ENCODE measurements at regions not wholly inside any gene's neighbourhood (a gene's known extent, or its start where the extent isn't known, plus 50 kb on each side); places are given as distances from the start of the nearest gene placed in this dataset.

DNA sequence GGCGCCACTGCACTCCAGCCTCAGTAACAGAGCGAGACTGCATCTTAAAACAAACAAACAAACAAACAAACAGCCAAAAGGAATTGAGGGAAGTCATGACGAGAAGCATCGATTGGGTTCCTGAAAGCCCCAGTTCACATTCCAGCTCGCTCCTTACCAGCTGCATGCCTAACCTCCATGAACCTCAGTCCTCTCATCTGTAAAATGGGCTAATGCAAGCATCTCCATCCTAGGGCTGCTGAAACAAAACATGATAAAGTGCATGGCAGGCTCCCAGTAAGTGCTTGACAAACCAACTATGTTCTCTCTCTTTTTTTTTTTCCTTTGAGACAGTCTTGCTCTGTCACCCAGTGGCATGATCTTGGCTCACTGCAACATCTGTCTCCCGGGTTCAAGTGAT is 79.7 kb upstream of the DISP3 start:
- H3K4me1 ChIP-seq (ENCODE audit: control insufficient read depth, low read depth, low read length) = no peaks in the 10 kb centered on the region
- no peaks in the 10 kb centered on the region for H3K9me3 ChIP-seq (ENCODE audit: control insufficient read depth, low read depth, low read length)
- H3K27me3 ChIP-seq (ENCODE audit: control insufficient read depth, insufficient read depth, low read length) = no peaks in the 10 kb centered on the region
- H3K27ac ChIP-seq (ENCODE audit: low read length) = no peak overlapping the region
- H3K4me3 ChIP-seq (ENCODE audit: low read length) = no peak overlapping the region
- H3K9ac ChIP-seq (ENCODE audit: low read length) = no peak overlapping the region
- H3K36me3 ChIP-seq (ENCODE audit: control insufficient read depth, low read depth, low read length) = no peaks in the 10 kb centered on the region

- no peaks in the 10 kb centered on the region for H3K4me1 ChIP-seq (ENCODE audit: control insufficient read depth, low read depth, low read length)
- H3K27me3 ChIP-seq (ENCODE audit: control insufficient read depth, insufficient read depth, low read length) = no peaks in the 10 kb centered on the region
- H3K9me3 ChIP-seq (ENCODE audit: control insufficient read depth, low read depth, low read length) = no peaks in the 10 kb centered on the region
- no peak overlapping the region for H3K27ac ChIP-seq (ENCODE audit: low read length)
- no peak overlapping the region for H3K4me3 ChIP-seq (ENCODE audit: low read length)
- H3K36me3 ChIP-seq (ENCODE audit: control insufficient read depth, low read depth, low read length) = no peaks in the 10 kb centered on the region
- no peak overlapping the region for H3K9ac ChIP-seq (ENCODE audit: low read length)
Observed at GRCh38 chr1:11400155-11400554, 78.8 kb upstream of the DISP3 start.

DNA sequence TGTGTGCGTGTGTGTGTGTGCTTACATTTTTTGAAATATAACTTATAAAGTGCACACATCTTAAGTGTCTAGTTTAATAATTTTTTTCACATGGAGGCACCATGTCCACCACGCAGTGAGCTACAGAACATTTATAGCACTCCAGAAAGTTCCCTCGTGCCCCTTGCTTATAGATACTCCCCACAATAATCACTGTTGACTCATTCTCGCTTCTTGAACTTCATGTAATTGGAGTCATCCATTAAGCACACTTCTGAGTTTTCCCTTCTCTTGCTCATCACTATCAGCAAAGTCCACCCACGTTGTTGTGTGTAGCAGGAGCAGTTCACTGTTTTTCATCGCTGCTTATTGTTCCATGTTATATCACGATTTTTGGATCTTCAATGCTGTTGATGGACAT is 78.4 kb upstream of the DISP3 start:
- H3K27me3 ChIP-seq (ENCODE audit: control insufficient read depth, insufficient read depth, low read length) = no peaks in the 10 kb centered on the region
- H3K9me3 ChIP-seq (ENCODE audit: control insufficient read depth, low read depth, low read length) = no peaks in the 10 kb centered on the region
- no peak overlapping the region for H3K27ac ChIP-seq (ENCODE audit: low read length)
- H3K36me3 ChIP-seq (ENCODE audit: control insufficient read depth, low read depth, low read length) = no peaks in the 10 kb centered on the region
- no peaks in the 10 kb centered on the region for H3K4me1 ChIP-seq (ENCODE audit: control insufficient read depth, low read depth, low read length)
- H3K4me3 ChIP-seq (ENCODE audit: low read length) = no peak overlapping the region
- H3K9ac ChIP-seq (ENCODE audit: low read length) = no peak overlapping the region

DNA sequence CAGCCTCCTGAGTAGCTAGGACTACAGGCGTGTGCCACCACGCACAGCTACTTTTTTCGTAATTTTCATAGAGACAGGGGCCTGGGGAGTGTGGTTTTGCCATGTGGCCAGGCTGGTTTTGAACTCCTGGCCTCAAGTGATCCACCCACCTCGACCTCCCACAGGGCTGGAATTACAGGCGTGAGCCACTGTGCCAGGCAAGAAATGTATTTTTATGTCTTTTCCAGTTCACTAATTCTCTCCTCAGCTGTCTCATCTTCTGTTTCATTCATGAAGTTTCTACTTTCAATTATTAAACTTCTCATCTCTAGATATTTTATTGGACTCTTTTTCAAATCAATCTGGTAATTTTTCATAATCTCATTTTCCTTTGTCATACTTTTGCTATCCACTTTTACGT is 72.1 kb upstream of the DISP3 start:
- Histone ChIP-seq H3K36me3 (ENCODE audit: control insufficient read depth, low read depth, low read length) (no peaks in the 10 kb centered on the region), H3K9ac (ENCODE audit: low read length) (no peak overlapping the region), H3K27me3 (ENCODE audit: control insufficient read depth, insufficient read depth, low read length) (no peaks in the 10 kb centered on the region), H3K27ac (ENCODE audit: low read length) (no peak overlapping the region), H3K9me3 (ENCODE audit: control insufficient read depth, low read depth, low read length) (no peaks in the 10 kb centered on the region), H3K4me3 (ENCODE audit: low read length) (no peak overlapping the region), H3K4me1 (ENCODE audit: control insufficient read depth, low read depth, low read length) (no peaks in the 10 kb centered on the region)

DNA sequence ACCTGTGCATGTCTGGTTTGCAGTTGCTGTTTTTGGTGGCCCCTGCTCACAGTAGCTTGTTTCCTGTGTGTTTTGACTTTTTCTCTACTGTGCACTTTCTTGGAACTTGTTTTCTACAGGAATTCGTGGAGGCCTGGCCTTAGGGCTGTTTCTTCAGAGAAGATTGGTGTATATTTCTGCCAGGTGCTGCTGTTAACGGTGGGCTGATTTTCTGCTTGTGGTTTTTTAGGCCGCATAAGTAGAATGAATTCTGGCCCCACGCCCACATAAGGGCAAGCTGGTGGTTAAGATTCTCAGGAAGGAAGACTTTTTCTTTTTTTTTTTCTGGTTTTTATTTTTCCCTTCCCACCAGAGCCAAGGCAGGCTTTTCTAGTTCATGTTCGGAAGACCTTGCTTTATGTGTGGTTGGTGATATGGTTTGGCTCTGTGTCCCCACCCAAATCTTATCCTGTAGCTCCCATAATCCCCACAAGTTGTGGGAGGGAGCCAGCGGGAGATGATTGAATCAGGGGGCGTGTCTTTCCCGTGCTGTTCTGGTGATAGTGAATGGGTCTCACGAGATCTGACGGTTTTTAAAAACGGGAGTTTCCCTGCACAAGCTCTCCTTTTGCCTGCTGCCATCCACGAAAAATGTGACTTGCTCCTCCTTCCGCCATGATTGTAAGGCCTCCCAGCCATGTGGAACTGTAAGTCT is 71.5 kb upstream of the DISP3 start:
- Histone ChIP-seq H3K4me1 (ENCODE audit: control insufficient read depth, low read depth, low read length) (no peaks in the 10 kb centered on the region), H3K27me3 (ENCODE audit: control insufficient read depth, insufficient read depth, low read length) (no peaks in the 10 kb centered on the region), H3K9ac (ENCODE audit: low read length) (no peak overlapping the region), H3K9me3 (ENCODE audit: control insufficient read depth, low read depth, low read length) (no peaks in the 10 kb centered on the region), H3K36me3 (ENCODE audit: control insufficient read depth, low read depth, low read length) (no peaks in the 10 kb centered on the region), H3K4me3 (ENCODE audit: low read length) (no peak overlapping the region), H3K27ac (ENCODE audit: low read length) (no peak overlapping the region)

GRCh38 chr1:11412141-11412540 is 66.8 kb upstream of the DISP3 start:
- no peak overlapping the region for H3K9ac ChIP-seq (ENCODE audit: low read length)
- no peak overlapping the region for H3K27ac ChIP-seq (ENCODE audit: low read length)
- no peaks in the 10 kb centered on the region for H3K9me3 ChIP-seq (ENCODE audit: control insufficient read depth, low read depth, low read length)
- no peaks in the 10 kb centered on the region for H3K36me3 ChIP-seq (ENCODE audit: control insufficient read depth, low read depth, low read length)
- peaks cover 14% of the 10 kb centered on the region for H3K4me1 ChIP-seq (ENCODE audit: control insufficient read depth, low read depth, low read length)
- peaks cover 6% of the 10 kb centered on the region for H3K27me3 ChIP-seq (ENCODE audit: control insufficient read depth, insufficient read depth, low read length)
- H3K4me3 ChIP-seq (ENCODE audit: low read length) = no peak overlapping the region

DNA sequence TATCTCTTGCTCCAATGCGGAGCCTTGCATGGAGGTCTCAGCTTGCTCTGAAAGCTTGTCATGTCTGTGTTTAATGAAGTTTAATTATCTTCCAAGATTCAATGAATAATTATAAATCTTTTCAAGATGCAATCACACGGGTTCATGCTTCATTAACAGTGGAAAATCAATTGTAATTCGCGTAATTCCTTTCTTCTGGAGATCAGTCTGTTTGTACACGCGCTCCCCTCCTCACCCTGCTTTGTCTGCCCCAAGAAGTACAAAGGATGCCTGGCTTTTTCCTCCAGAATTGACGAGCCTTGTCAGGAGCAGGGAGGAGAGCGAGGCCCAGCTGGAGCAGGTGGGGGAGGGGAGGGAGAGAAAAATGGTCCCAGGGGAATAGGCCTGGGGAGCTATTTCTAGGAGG is 65.0 kb upstream of the DISP3 start:
- peaks cover 20% of the 10 kb centered on the region for H3K4me1 ChIP-seq (ENCODE audit: control insufficient read depth, low read depth, low read length)
- no peaks in the 10 kb centered on the region for H3K9me3 ChIP-seq (ENCODE audit: control insufficient read depth, low read depth, low read length)
- H3K9ac ChIP-seq (ENCODE audit: low read length) = no peak overlapping the region
- H3K27me3 ChIP-seq (ENCODE audit: control insufficient read depth, insufficient read depth, low read length) = peaks cover 6% of the 10 kb centered on the region
- H3K27ac ChIP-seq (ENCODE audit: low read length) = no peak overlapping the region
- H3K36me3 ChIP-seq (ENCODE audit: control insufficient read depth, low read depth, low read length) = no peaks in the 10 kb centered on the region
- peak overlapping the region; percentile 38 for H3K4me3 ChIP-seq (ENCODE audit: low read length)

- Histone ChIP-seq H3K9me3 (ENCODE audit: control insufficient read depth, low read depth, low read length) (no peaks in the 10 kb centered on the region), H3K9ac (ENCODE audit: low read length) (no peak overlapping the region), H3K4me3 (ENCODE audit: low read length) (no peak overlapping the region), H3K27ac (ENCODE audit: low read length) (no peak overlapping the region), H3K4me1 (ENCODE audit: control insufficient read depth, low read depth, low read length) (peaks cover 20% of the 10 kb centered on the region), H3K27me3 (ENCODE audit: control insufficient read depth, insufficient read depth, low read length) (peaks cover 6% of the 10 kb centered on the region), H3K36me3 (ENCODE audit: control insufficient read depth, low read depth, low read length) (no peaks in the 10 kb centered on the region)
Observed at GRCh38 chr1:11414926-11415538, 63.9 kb upstream of the DISP3 start.

- H3K36me3 ChIP-seq (ENCODE audit: control insufficient read depth, low read depth, low read length) = no peaks in the 10 kb centered on the region
Observed at GRCh38 chr1:11417162-11417561, 61.8 kb upstream of the DISP3 start.

DNA sequence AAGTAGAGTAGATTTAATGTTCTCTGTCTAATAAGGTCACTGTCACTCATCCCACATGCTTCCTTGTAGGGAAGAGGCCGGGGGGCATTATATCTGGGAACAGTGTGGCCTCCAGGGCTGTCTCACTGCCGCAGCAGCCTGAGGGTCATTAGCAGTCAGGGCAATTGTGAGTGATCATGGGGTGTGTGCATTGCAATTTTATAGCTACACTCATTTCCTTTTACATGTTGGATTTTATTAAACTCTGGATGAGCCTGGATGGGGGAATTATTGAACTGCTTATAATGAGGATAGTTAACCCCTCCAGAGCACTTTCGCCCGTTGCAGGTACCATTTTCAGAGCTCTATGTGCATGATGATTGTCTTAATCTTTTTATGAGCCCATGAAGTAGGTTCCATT is 60.9 kb upstream of the DISP3 start:
- Histone ChIP-seq H3K9ac (ENCODE audit: low read length) (no peak overlapping the region), H3K4me1 (ENCODE audit: control insufficient read depth, low read depth, low read length) (peaks cover 20% of the 10 kb centered on the region), H3K27me3 (ENCODE audit: control insufficient read depth, insufficient read depth, low read length) (peaks cover 6% of the 10 kb centered on the region), H3K27ac (ENCODE audit: low read length) (no peak overlapping the region), H3K36me3 (ENCODE audit: control insufficient read depth, low read depth, low read length) (no peaks in the 10 kb centered on the region), H3K4me3 (ENCODE audit: low read length) (no peak overlapping the region), H3K9me3 (ENCODE audit: control insufficient read depth, low read depth, low read length) (no peaks in the 10 kb centered on the region)

More at GRCh38 chr1:11417162-11417561, 61.8 kb upstream of the DISP3 start:
- Histone ChIP-seq H3K9me3 (ENCODE audit: control insufficient read depth, low read depth, low read length) (no peaks in the 10 kb centered on the region), H3K27me3 (ENCODE audit: control insufficient read depth, insufficient read depth, low read length) (peaks cover 6% of the 10 kb centered on the region), H3K9ac (ENCODE audit: low read length) (no peak overlapping the region), H3K27ac (ENCODE audit: low read length) (no peak overlapping the region), H3K4me1 (ENCODE audit: control insufficient read depth, low read depth, low read length) (peaks cover 20% of the 10 kb centered on the region), H3K4me3 (ENCODE audit: low read length) (no peak overlapping the region)

DNA sequence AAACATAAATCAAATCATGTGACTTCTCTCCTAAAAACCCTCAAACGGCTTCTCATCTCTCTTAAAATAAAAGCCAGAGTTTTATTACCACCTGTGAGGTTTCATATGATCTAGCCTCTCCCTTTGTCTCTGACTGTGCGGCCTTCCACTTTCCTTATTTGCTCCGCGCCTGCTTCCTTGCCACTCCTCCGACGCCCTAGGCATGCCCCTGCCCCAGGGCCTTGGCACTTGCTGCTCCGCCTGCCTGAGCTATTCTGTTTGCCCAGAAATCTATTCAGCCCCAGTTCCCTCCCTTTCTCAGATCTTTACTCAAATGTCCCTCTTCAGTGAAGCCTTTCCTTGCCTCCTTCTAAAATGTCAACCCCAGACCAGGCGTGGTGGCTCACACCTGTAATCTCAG is 57.5 kb upstream of the DISP3 start:
- Histone ChIP-seq H3K9ac (ENCODE audit: low read length) (no peak overlapping the region), H3K36me3 (ENCODE audit: control insufficient read depth, low read depth, low read length) (no peaks in the 10 kb centered on the region), H3K9me3 (ENCODE audit: control insufficient read depth, low read depth, low read length) (no peaks in the 10 kb centered on the region), H3K27me3 (ENCODE audit: control insufficient read depth, insufficient read depth, low read length) (no peaks in the 10 kb centered on the region), H3K4me3 (ENCODE audit: low read length) (no peak overlapping the region), H3K27ac (ENCODE audit: low read length) (no peak overlapping the region), H3K4me1 (ENCODE audit: control insufficient read depth, low read depth, low read length) (peaks cover 12% of the 10 kb centered on the region)

DNA sequence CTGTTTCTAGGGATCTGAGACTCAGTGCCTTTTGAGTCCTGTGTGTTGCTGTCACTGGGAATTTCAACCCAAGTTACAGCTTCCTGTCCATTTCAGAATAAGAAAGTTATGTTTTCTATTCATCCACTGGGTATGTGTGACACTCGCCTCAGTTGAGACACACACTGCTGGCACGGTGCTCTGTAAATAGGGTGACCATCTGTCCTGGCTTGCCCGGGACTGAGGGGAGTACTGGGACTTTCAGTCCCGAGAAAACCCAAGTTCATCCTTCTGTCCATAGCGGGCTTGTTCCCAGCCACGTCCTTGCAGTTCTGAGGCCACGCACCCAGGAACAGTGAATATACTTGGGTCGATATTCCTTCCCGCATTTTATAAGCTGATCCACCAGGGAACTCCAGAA is 56.3 kb upstream of the DISP3 start:
- H3K27ac ChIP-seq (ENCODE audit: low read length) = no peak overlapping the region
- H3K9me3 ChIP-seq (ENCODE audit: control insufficient read depth, low read depth, low read length) = no peaks in the 10 kb centered on the region
- no peaks in the 10 kb centered on the region for H3K27me3 ChIP-seq (ENCODE audit: control insufficient read depth, insufficient read depth, low read length)

More for the DNA sequence above, 56.3 kb upstream of the DISP3 start:
- Histone ChIP-seq H3K9ac (ENCODE audit: low read length) (no peak overlapping the region), H3K36me3 (ENCODE audit: control insufficient read depth, low read depth, low read length) (no peaks in the 10 kb centered on the region), H3K4me3 (ENCODE audit: low read length) (no peak overlapping the region), H3K4me1 (ENCODE audit: control insufficient read depth, low read depth, low read length) (peaks cover under 1% of the 10 kb centered on the region)
